Lower leg skin (tissue), 4 donors: ENCODE measurements at regions not wholly inside any gene's neighbourhood (a gene's known extent, or its start where the extent isn't known, plus 50 kb on each side); places are given as distances from the start of the nearest gene placed in this dataset.

Experiments used
- DNase-seq, 2 donors: peaks; one replicate each; pipeline ENCODE4 v3.0.0-alpha.2; 2019; ENCODE audit warnings: low spot score in 2 of 2
- H3K4me3 ChIP-seq: fragments of 200-600 bp; sonication (generic); 2 replicates; pipeline ENCODE4 v1.5.1; 2017; ENCODE audit warnings: mild to moderate bottlenecking, low read depth; ENCODE audit not compliant: poor library complexity, severe bottlenecking
- POLR2A ChIP-seq, 2 donors: fragments of 450-650 bp; IDR thresholded peaks; one replicate each; pipeline ENCODE4 v1.6.1; 2016 to 2017; ENCODE audit warnings: antibody characterized with exemption in 2 of 2, mild to moderate bottlenecking in 1 of 2, moderate library complexity in 1 of 2
- WGBS, 2 donors: methylation state at CpG; one replicate each; pipeline ENCODE4 v1.1.5; 2018; 5-methylcytosine and 5-hydroxymethylcytosine counted together
- intact Hi-C: fragments of 100-400 bp; cut with DNase I; formaldehyde crosslinking; loops from one replicate; pipeline ENCODE4 v1.15.0; 2023; ENCODE audit warnings: low total_unique reads
- TF ChIP-seq, protein P1 (sequence below), 3 donors: fragments of 450-650 bp; IDR thresholded peaks; one replicate each; pipeline ENCODE4 v1.5.1; 2016; ENCODE audit warnings: antibody characterized with exemption in 3 of 3, mild to moderate bottlenecking in 3 of 3, moderate library complexity in 2 of 3

DNA sequence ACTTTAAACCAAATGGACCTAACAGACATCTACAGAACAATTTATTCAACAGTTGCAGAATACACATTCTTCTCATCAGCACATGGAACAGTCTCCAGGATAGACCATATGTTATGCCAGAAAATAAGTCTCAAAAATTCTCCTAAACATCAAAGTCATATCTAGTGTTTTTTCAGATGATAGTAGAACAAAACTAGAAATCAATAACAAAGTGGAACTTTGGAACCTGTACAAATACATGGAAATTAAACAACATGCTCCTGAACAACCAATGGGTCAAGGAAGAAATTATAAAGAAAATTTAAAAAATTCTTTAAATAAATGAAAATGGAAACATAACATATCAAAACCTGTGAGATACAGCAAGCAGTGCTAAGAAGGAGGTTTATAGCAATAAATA lies 194.1 kb upstream of the SIX2 start:
- no peak for DNase-seq
- TF ChIP-seq POLR2A (IDR thresholded peaks at IDR 0.05): no peak
- H3K4me3 ChIP-seq: no peak overlapping the region
- intact Hi-C loops: no loop called here

DNA sequence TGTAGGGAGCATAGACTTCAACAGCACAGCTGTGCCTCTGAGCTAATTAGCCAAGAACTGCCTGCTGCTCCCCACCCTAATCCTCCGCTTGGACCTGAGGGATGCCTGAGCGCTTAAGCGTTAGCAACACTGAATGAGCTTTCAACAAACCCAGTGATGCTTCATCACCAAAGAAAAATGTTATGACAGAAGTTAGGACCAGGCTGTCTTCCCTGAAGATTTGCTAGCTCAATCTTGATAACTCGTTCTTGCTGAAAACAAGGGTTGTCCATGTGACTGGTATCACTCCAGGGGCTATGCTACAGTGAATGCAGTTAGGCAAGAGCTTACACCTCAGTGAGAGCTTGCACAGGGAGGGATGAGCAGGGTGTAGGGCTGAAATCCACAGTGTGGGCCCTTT lies 190.7 kb upstream of the SIX2 start:
- DNase-seq: peak in 1 of 2 donors; percentile 25
- H3K4me3 ChIP-seq: no peak overlapping the region
- intact Hi-C loops: no loop called here
- TF ChIP-seq, protein P1, sequence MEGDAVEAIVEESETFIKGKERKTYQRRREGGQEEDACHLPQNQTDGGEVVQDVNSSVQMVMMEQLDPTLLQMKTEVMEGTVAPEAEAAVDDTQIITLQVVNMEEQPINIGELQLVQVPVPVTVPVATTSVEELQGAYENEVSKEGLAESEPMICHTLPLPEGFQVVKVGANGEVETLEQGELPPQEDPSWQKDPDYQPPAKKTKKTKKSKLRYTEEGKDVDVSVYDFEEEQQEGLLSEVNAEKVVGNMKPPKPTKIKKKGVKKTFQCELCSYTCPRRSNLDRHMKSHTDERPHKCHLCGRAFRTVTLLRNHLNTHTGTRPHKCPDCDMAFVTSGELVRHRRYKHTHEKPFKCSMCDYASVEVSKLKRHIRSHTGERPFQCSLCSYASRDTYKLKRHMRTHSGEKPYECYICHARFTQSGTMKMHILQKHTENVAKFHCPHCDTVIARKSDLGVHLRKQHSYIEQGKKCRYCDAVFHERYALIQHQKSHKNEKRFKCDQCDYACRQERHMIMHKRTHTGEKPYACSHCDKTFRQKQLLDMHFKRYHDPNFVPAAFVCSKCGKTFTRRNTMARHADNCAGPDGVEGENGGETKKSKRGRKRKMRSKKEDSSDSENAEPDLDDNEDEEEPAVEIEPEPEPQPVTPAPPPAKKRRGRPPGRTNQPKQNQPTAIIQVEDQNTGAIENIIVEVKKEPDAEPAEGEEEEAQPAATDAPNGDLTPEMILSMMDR (IDR thresholded peaks at IDR 0.05): no peak
- no peak for TF ChIP-seq POLR2A (IDR thresholded peaks at IDR 0.05)
- 81 to 84% methylated on average over 4 of the region's 4 CpGs for WGBS, 2 donors

DNA sequence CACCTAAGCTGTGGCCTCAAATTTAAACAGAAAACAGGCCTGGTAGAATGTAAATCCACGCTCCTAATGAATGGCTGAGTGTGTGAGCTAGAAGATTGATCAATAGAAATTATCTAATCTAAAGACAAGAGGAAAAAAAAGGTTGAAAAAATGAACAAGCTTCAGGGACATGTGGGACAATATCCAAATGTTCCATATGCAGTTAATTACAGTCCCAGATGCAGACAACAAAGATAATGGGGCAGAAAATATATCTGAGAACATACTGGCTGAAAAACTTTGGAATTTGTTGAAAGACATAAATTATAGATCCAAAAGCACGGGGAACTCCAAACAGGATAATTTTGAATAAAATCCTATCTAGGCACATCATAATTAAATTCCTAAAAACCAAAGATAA lies 186.7 kb upstream of the SIX2 start:
- DNase-seq: no peak
- 54 to 66% methylated on average over 2 of the region's 2 CpGs for WGBS, 2 donors
- TF ChIP-seq, protein P1 (IDR thresholded peaks at IDR 0.05): no peak
- no peak for TF ChIP-seq POLR2A (IDR thresholded peaks at IDR 0.05)
- H3K4me3 ChIP-seq: no peak overlapping the region
- intact Hi-C loops: no loop called here

DNA sequence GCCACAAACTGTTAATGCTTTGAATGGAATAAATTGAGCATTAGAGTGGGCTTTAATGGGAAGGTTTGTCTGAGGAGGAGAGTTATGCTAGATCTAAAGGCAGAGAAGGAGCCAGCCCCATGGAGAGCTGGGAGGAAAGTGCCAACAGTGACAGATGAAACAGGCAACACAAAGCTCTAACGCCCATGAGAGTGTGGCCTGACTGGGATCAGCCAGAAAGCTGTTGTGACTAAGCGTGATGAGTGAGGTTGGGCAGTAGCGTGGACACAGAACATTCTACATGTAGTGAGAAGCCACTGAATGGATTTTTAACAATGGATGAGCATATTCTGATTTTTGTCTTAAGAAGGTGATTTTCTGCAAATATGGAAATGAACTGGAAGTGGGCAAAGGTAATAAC lies 185.3 kb upstream of the SIX2 start:
- no peak for TF ChIP-seq POLR2A (IDR thresholded peaks at IDR 0.05)
- TF ChIP-seq, protein P1 (IDR thresholded peaks at IDR 0.05): no peak
- peak in 1 of 2 donors; percentile 48 for DNase-seq
- intact Hi-C loops: no loop called here
- no peak overlapping the region for H3K4me3 ChIP-seq
- 70 to 73% methylated on average over 3 of the region's 3 CpGs for WGBS, 2 donors

DNA sequence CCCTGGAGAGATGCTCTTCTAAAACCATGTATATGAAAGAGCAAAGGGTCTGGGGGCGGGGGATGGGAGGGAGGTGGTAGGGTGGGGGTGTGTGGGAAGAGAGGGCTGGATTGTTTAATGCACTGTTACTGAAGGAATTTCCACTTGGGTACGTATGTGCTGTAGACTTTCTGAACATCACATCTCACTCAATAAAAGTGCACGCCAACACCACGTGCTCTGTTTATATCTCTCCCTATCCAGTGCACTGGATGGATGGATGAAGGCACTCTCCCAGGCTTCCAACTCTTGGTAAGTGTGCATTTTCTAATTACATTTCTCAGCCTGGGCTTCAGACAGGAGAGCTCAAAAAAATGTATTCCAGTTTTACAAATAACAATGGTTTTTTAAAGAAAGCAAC lies 184.3 kb upstream of the SIX2 start:
- 85 to 90% methylated on average over 4 of the region's 4 CpGs for WGBS, 2 donors
- intact Hi-C loops: no loop called here
- H3K4me3 ChIP-seq: no peak overlapping the region
- TF ChIP-seq, protein P1 (IDR thresholded peaks at IDR 0.05): no peak
- no peak for TF ChIP-seq POLR2A (IDR thresholded peaks at IDR 0.05)
- DNase-seq: no peak

DNA sequence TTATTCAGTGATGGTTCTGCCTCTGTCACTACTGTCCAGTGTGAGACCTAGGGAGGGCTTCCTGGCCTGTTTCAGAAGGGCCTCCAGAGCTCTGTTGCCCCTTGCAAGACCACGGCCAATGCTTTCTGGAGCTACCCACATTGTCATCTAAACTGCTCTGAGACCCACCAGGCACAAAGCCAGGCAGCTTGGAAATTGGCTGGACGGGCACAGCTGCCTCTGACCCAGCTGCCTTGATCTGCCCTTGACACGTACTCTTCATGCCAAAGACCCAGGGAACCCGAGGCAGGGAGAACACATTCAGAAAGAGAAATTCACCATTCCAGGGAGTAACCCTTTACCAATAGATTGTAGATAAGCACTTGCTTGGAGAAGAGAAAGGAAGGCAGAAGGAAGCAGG lies 183.7 kb upstream of the SIX2 start:
- 79 to 84% methylated on average over 4 of the region's 4 CpGs for WGBS, 2 donors
- intact Hi-C loops: no loop called here
- peak in 1 of 2 donors; percentile 8 for DNase-seq
- TF ChIP-seq, protein P1 (IDR thresholded peaks at IDR 0.05): no peak
- TF ChIP-seq POLR2A (IDR thresholded peaks at IDR 0.05): no peak
- H3K4me3 ChIP-seq: no peak overlapping the region
